AG10803 (cell line): ENCODE measurements at regions not wholly inside any gene's neighbourhood (a gene's known extent, or its start where the extent isn't known, plus 50 kb on each side); places are given as distances from the start of the nearest gene placed in this dataset.
"Not testable (repeated sequence)": the region's sequence is repeated elsewhere in the genome, so short reads cannot be mapped to it uniquely, and the experiment has no call there.

Experiments used
- DNase-seq: peaks from one replicate; pipeline ENCODE4 v3.0.0; 2010; ENCODE audit warnings: low read depth
- H3K4me3 ChIP-seq: 2 replicates; pipeline ENCODE4 v1.5.1; 2011; ENCODE audit warnings: mild to moderate bottlenecking, low read length, control low read depth
- CTCF ChIP-seq: conservative IDR thresholded peaks from 2 replicates; pipeline ENCODE4 v1.5.1; 2011; ENCODE audit warnings: mild to moderate bottlenecking, low read length, control low read depth, inconsistent platforms

GRCh38 chr1:192491804-192492554 is 83.6 kb upstream of the RGS1 start:
- peak; percentile 15 for DNase-seq
- no peak for TF ChIP-seq CTCF

GRCh38 chr1:192493584-192493983 is 82.0 kb upstream of the RGS1 start:
- DNase-seq, result no peak
- TF ChIP-seq CTCF, result no peak
- H3K4me3 ChIP-seq, result no peak overlapping the region

More at GRCh38 chr1:192491804-192492554, 83.6 kb upstream of the RGS1 start:
- H3K4me3 ChIP-seq, result no peak overlapping the region

GRCh38 chr1:192496369-192497056 is 79.1 kb upstream of the RGS1 start:
- TF ChIP-seq CTCF, result no peak
- no peak for DNase-seq
- no peak overlapping the region for H3K4me3 ChIP-seq

- no peak for DNase-seq
- no peak for TF ChIP-seq CTCF
- no peak overlapping the region for H3K4me3 ChIP-seq
These were observed 78.3 kb upstream of the RGS1 start for GRCh38 chr1:192497214-192497794.

- DNase-seq, H3K4me3 ChIP-seq: not testable (repeated sequence)
These were observed 77.5 kb upstream of the RGS1 start for GRCh38 chr1:192498092-192498491.

- H3K4me3 ChIP-seq, DNase-seq: not testable (repeated sequence)
These were observed 76.5 kb upstream of the RGS1 start for GRCh38 chr1:192499061-192499581.

GRCh38 chr1:192500541-192500940 is 75.0 kb upstream of the RGS1 start:
- DNase-seq, H3K4me3 ChIP-seq: not testable (repeated sequence)

- TF ChIP-seq CTCF, result peak; percentile 43; the same call in 1 of the 2 replicates
- DNase-seq, result peak; percentile 21
- no peak overlapping the region for H3K4me3 ChIP-seq
These were observed 68.8 kb upstream of the RGS1 start for GRCh38 chr1:192506741-192507155.
